BLaER1 treated with 17β-estradiol and CSF1 and Interleukin-3, amounts not matched to agents 10 nM and 100 nM (cell line): ENCODE measurements at regions not wholly inside any gene's neighbourhood (a gene's known extent, or its start where the extent isn't known, plus 50 kb on each side); places are given as distances from the start of the nearest gene placed in this dataset.

ENCODE experiments used
- H3K27ac ChIP-seq, 11 experiments: shearing (Covaris generic); formaldehyde crosslinking; 2 replicates each; pipeline ENCODE4 v1.8.1; 2022
- H3K27me3 ChIP-seq, 11 experiments: shearing (Covaris generic); formaldehyde crosslinking; 2 replicates each; pipeline ENCODE4 v1.8.1; 2022
- H3K36me3 ChIP-seq, 11 experiments: shearing (Covaris generic); formaldehyde crosslinking; 2 replicates each; pipeline ENCODE4 v1.8.1; 2022
- H3K4me1 ChIP-seq, 10 experiments: shearing (Covaris generic); formaldehyde crosslinking; 2 replicates each; pipeline ENCODE4 v1.8.1; 2022
- H3K4me2 ChIP-seq, 11 experiments: shearing (Covaris generic); formaldehyde crosslinking; 2 replicates each; pipeline ENCODE4 v1.8.1; 2022
- H3K4me3 ChIP-seq, 10 experiments: shearing (Covaris generic); formaldehyde crosslinking; 2 replicates each; pipeline ENCODE4 v1.8.1; 2022
- H3K9ac ChIP-seq, 11 experiments: shearing (Covaris generic); formaldehyde crosslinking; 2 replicates each; pipeline ENCODE4 v1.8.1; 2022
- H3K9me3 ChIP-seq, 11 experiments: shearing (Covaris generic); formaldehyde crosslinking; replicated peaks in 1 of 11; 2 replicates each; pipeline ENCODE4 v1.8.1; 2022
- H4K20me1 ChIP-seq, 11 experiments: shearing (Covaris generic); formaldehyde crosslinking; 2 replicates each; pipeline ENCODE4 v1.8.1; 2022
- Cebpa-rat ChIP-seq, 11 experiments: shearing (Covaris generic); IDR thresholded peaks; 2 replicates each; pipeline ENCODE4 v1.8.1; 2022

DNA sequence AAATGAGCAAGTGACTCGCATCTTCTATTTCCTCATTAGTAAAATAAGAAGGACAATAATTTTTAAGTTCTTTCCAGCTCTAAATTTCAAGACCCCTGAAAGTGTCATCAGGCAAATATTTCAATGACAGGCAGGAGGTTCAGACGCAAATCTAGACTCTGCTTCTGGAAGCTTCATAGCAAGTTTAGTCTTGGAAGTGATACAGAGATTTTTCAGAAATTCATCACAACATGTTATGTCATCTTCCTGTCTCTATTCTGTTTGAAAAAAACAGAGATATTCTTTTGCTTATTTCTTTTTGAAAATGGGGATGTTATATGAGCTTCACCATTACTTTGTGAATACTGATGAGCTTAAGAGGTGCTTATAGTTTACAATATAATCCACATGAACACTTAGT lies 74.0 kb downstream of the C3orf85 start:
- no peak overlapping the region for H3K9ac ChIP-seq
- no peaks in the 10 kb centered on the region for H3K27me3 ChIP-seq
- H3K4me2 ChIP-seq: no peak overlapping the region
- H3K4me3 ChIP-seq: no peak overlapping the region
- no peak overlapping the region for H3K27ac ChIP-seq
- H4K20me1 ChIP-seq: no peaks in the 10 kb centered on the region
- TF ChIP-seq Cebpa-rat (IDR thresholded peaks at IDR 0.05): no peak
- no peaks in the 10 kb centered on the region for H3K36me3 ChIP-seq
- H3K4me1 ChIP-seq: peaks cover 0 to 7% (median 0%) of the 10 kb centered on the region in 10 experiments; a peak in 1 of 20 replicates
- no peaks in the 10 kb centered on the region for H3K9me3 ChIP-seq

DNA sequence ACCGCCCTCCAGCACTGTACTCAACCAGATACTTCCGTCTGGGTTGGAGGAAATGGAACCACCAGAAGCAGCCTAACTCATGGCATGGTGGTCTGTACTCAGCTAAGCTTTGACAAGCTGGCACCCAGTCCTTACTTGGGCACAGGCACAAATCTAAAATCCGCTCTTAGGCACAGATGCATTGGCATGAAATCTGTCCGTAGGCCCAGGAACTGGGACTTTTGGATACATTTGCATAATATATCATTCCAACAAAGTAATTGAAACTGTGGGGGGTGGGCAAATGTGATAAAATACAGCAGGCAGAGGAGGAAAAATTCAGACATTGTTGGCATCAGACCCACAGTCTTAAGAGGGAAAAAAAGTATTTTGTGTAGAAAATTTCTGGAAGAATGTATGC lies 75.4 kb downstream of the C3orf85 start:
- Histone ChIP-seq H3K4me2 (no peak overlapping the region), H3K9ac (no peak overlapping the region), H3K27me3 (no peaks in the 10 kb centered on the region), H3K9me3 (no peaks in the 10 kb centered on the region), H3K27ac (no peak overlapping the region), H3K4me1 (peaks cover 0 to 1% (median 0%) of the 10 kb centered on the region in 10 experiments; a peak in 1 of 20 replicates), H3K36me3 (no peaks in the 10 kb centered on the region), H3K4me3 (no peak overlapping the region), H4K20me1 (no peaks in the 10 kb centered on the region)
- no peak for TF ChIP-seq Cebpa-rat (IDR thresholded peaks at IDR 0.05)

- Histone ChIP-seq H4K20me1 (no peaks in the 10 kb centered on the region), H3K4me3 (no peak overlapping the region), H3K9ac (no peak overlapping the region), H3K27me3 (no peaks in the 10 kb centered on the region), H3K27ac (no peak overlapping the region), H3K9me3 (peaks cover 0 to 1% (median 0%) of the 10 kb centered on the region in 11 experiments; a peak in 2 of 22 replicates), H3K4me1 (no peaks in the 10 kb centered on the region), H3K4me2 (no peak overlapping the region), H3K36me3 (no peaks in the 10 kb centered on the region)
- TF ChIP-seq Cebpa-rat (IDR thresholded peaks at IDR 0.05): no peak
Measured at GRCh38 chr3:109213321-109213720, 76.8 kb downstream of the C3orf85 start.

DNA sequence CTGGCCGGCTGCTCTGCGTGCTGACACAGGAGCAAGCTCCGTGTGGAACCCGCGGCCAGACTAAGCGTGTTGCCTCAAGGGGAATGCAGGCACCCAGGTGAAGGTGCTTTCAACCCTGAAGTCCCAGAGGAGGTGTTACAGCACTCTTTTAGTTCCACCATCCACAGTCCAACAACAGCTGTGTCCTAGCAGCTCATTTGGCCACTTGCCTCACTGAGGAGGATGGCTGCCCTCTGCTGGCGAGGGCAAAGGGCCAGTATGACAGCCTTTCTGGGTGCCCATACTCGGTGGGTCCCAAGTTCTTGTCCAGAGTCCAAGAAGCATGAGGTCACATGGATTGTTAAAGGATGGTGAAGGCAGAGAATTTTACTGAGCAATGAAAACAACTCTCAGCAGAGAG lies 87.8 kb downstream of the C3orf85 start:
- Histone ChIP-seq H3K9ac (no peak overlapping the region), H4K20me1 (no peaks in the 10 kb centered on the region), H3K27ac (no peak overlapping the region), H3K4me1 (no peaks in the 10 kb centered on the region), H3K4me3 (no peak overlapping the region), H3K9me3 (peaks cover 0 to 2% (median 0%) of the 10 kb centered on the region in 11 experiments; a peak in 1 of 22 replicates), H3K27me3 (no peaks in the 10 kb centered on the region), H3K4me2 (no peak overlapping the region), H3K36me3 (no peaks in the 10 kb centered on the region)
- TF ChIP-seq Cebpa-rat (IDR thresholded peaks at IDR 0.05): no peak

- no peak overlapping the region for H3K4me2 ChIP-seq
- no peaks in the 10 kb centered on the region for H3K4me1 ChIP-seq
- TF ChIP-seq Cebpa-rat (IDR thresholded peaks at IDR 0.05): no peak
- no peaks in the 10 kb centered on the region for H3K27me3 ChIP-seq
- H3K4me3 ChIP-seq: no peak overlapping the region
- no peaks in the 10 kb centered on the region for H3K36me3 ChIP-seq
- no peak overlapping the region for H3K9ac ChIP-seq
- no peaks in the 10 kb centered on the region for H4K20me1 ChIP-seq
- H3K27ac ChIP-seq: no peak overlapping the region
- no peaks in the 10 kb centered on the region; a peak in 1 of 22 replicates for H3K9me3 ChIP-seq
Measured at GRCh38 chr3:109225516-109225915, 89.0 kb downstream of the C3orf85 start.

DNA sequence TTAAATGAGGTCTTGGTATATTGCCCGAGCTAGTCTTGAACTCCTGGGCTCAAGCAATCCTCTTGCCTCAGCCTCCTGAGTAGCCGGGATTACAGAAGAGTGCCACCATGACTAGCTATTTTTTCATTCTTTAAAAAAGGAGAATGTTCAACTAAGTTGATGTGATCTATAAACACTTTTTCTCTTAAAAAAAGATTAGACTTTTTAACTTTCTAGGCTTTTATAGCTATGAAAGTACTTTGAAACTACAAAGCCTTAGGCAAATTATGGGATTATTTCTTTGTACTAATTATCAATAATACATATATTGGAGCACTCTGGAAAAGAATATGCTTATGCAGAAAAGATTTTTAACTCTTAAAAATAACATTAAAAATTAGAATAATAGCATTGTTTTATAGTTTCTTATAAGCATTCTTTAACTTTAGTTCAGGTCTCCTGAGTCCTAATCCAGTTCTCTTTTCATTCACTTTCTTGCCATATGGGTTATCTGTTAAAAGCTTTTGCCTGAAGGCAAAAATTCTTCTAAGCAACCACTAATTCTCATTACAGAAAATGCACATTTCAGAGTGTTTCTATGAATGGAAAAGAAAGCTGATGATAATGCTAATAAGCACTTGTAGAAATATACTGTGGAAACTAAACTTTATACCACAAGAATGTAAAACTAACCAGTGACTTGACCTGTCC lies 87.8 kb downstream of the DPPA2 start:
- Histone ChIP-seq H3K4me1 (no peaks in the 10 kb centered on the region), H3K27ac (no peak overlapping the region), H3K9me3 (peaks cover 0 to 8% (median 5%) of the 10 kb centered on the region in 11 experiments; a peak in 7 of 22 replicates), H3K36me3 (no peaks in the 10 kb centered on the region), H3K27me3 (no peaks in the 10 kb centered on the region), H3K9ac (no peak overlapping the region), H3K4me3 (no peak overlapping the region), H4K20me1 (no peaks in the 10 kb centered on the region), H3K4me2 (no peak overlapping the region)
- no peak for TF ChIP-seq Cebpa-rat (IDR thresholded peaks at IDR 0.05)

GRCh38 chr3:109229174-109229847 lies 87.0 kb downstream of the DPPA2 start:
- no peaks in the 10 kb centered on the region for H3K27me3 ChIP-seq
- H3K4me3 ChIP-seq: no peak overlapping the region
- H3K4me2 ChIP-seq: no peak overlapping the region
- no peak for TF ChIP-seq Cebpa-rat (IDR thresholded peaks at IDR 0.05)
- H3K27ac ChIP-seq: no peak overlapping the region
- H4K20me1 ChIP-seq: no peaks in the 10 kb centered on the region
- peaks cover 0 to 8% (median 5%) of the 10 kb centered on the region in 11 experiments; a peak in 7 of 22 replicates for H3K9me3 ChIP-seq
- H3K36me3 ChIP-seq: no peaks in the 10 kb centered on the region
- H3K9ac ChIP-seq: no peak overlapping the region
- no peaks in the 10 kb centered on the region for H3K4me1 ChIP-seq

DNA sequence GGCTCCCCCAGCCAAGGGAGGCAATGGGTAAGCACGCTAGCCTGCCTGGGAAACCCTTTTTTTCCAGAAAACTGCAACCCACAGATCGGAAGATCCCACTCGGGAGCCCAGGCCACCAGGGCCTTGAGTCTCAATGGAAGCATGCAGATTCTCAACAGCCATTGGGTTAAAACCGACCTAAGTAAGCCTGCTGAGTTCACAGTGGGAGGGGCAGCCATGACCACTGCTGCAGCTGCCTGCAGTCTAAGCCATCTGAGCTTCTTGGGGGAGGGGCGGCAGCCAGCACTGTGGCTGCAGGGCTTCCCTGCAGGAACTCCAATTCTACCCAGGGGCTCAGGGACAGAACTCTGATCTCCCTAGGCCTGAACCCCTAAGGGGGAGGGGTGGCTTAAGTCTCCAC lies 82.0 kb downstream of the DPPA2 start:
- H4K20me1 ChIP-seq: no peaks in the 10 kb centered on the region
- H3K4me2 ChIP-seq: no peak overlapping the region
- no peak for TF ChIP-seq Cebpa-rat (IDR thresholded peaks at IDR 0.05)
- no peak overlapping the region for H3K27ac ChIP-seq
- H3K9me3 ChIP-seq: peaks cover 0 to 8% (median 5%) of the 10 kb centered on the region in 11 experiments; a peak in 8 of 22 replicates
- H3K9ac ChIP-seq: no peak overlapping the region
- no peak overlapping the region for H3K4me3 ChIP-seq
- no peaks in the 10 kb centered on the region for H3K4me1 ChIP-seq
- H3K36me3 ChIP-seq: no peaks in the 10 kb centered on the region
- H3K27me3 ChIP-seq: no peaks in the 10 kb centered on the region

- Histone ChIP-seq H3K9ac (no peak overlapping the region), H3K36me3 (no peaks in the 10 kb centered on the region), H3K27me3 (no peaks in the 10 kb centered on the region), H3K9me3 (peaks cover 0 to 7% (median 0%) of the 10 kb centered on the region in 11 experiments; a peak in 5 of 22 replicates), H3K4me1 (peaks cover 0 to 10% (median 0%) of the 10 kb centered on the region in 10 experiments; a peak in 6 of 20 replicates), H3K27ac (no peak overlapping the region), H3K4me2 (peak overlapping the region in 7 of 11 experiments; percentile 4 to 46 (median 27); a peak in 9 of 22 replicates), H3K4me3 (no peak overlapping the region), H4K20me1 (no peaks in the 10 kb centered on the region)
- TF ChIP-seq Cebpa-rat (IDR thresholded peaks at IDR 0.05): no peak
Measured at GRCh38 chr3:109241459-109242186, 74.7 kb downstream of the DPPA2 start.
